ENCODE measurements at regions not wholly inside any gene's neighbourhood (a gene's known extent, or its start where the extent isn't known, plus 50 kb on each side); places are given as distances from the start of the nearest gene placed in this dataset.
A peak's percentile ranks its signal among the peaks of the same experiment; 100 is the strongest.

DNA sequence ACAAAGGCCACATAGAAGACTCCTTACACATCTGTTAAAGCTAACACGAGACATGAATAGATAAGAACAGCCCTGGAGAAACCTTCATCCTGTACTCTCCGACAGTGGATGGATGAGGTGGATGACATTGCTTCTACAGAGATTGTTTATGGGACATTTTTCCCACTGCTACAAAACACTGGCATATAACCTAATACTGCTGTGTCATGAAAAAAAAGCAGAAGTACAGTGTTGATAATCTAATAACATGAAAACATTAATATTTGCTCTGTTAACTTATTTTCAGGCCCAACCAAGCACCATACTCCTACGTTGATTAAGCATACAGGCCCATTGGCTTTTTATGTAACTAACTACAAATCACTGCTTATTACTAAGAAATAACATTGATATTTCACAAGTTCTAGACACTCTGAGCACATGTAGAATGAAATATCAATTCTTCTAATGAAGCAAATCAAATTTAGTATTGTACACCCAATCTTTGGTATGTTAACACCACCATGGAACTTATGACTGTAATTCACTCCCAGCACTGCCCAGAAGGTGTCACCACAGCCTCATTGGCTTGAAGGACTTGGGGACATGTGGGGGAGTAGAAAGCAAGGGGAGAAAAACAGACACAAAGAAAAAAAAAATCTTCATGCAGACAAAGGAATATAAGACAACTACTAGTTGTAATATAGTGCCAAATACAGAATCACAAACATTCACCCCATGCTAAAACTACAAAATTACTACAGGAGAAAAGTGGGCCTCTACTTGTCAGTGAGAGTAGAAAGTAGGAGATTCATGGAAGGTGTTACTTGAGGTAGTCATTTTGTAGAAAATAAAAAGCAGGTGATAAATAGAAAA is 330.0 kb upstream of the PMFBP1 start:
- TF ChIP-seq POLR2A (IDR thresholded peaks at IDR 0.05; ENCODE audit: borderline replicate concordance, extremely low read depth, insufficient read depth, insufficient read length): no peak
- TF ChIP-seq EGR1 (IDR thresholded peaks at IDR 0.05; ENCODE audit: low read depth): no peak
- TF ChIP-seq, protein P1, sequence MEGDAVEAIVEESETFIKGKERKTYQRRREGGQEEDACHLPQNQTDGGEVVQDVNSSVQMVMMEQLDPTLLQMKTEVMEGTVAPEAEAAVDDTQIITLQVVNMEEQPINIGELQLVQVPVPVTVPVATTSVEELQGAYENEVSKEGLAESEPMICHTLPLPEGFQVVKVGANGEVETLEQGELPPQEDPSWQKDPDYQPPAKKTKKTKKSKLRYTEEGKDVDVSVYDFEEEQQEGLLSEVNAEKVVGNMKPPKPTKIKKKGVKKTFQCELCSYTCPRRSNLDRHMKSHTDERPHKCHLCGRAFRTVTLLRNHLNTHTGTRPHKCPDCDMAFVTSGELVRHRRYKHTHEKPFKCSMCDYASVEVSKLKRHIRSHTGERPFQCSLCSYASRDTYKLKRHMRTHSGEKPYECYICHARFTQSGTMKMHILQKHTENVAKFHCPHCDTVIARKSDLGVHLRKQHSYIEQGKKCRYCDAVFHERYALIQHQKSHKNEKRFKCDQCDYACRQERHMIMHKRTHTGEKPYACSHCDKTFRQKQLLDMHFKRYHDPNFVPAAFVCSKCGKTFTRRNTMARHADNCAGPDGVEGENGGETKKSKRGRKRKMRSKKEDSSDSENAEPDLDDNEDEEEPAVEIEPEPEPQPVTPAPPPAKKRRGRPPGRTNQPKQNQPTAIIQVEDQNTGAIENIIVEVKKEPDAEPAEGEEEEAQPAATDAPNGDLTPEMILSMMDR (IDR thresholded peaks at IDR 0.05 in 2 of 3, conservative IDR thresholded peaks at IDR 0.05 in 1 of 3; ENCODE audit: borderline replicate concordance in 1 of 3, insufficient read depth in 1 of 3, low read depth in 2 of 3, low read length in 2 of 3): peak; percentile 71 to 93 (median 85); a peak in 5 of 6 replicates
- TF ChIP-seq TCF7L2 (IDR thresholded peaks at IDR 0.05; ENCODE audit: borderline replicate concordance, extremely low read depth, insufficient read depth, insufficient read length): no peak
- no peak for TF ChIP-seq FOSL1 (IDR thresholded peaks at IDR 0.05; ENCODE audit: low read depth)
- TF ChIP-seq EZH2 (IDR thresholded peaks at IDR 0.05): no peak
- TF ChIP-seq POLR2AphosphoS5 (IDR thresholded peaks at IDR 0.05; ENCODE audit: low read depth, low read length): no peak
- no peak for TF ChIP-seq SP1 (IDR thresholded peaks at IDR 0.05; ENCODE audit: low read depth)
- TF ChIP-seq SRF (IDR thresholded peaks at IDR 0.05; ENCODE audit: low read depth): no peak
- TF ChIP-seq EZH2phosphoT487 (IDR thresholded peaks at IDR 0.05; ENCODE audit: borderline replicate concordance): no peak
- peak; percentile 39 for TF ChIP-seq YY1 (IDR thresholded peaks at IDR 0.05; ENCODE audit: extremely low read depth, insufficient replicate concordance, low read depth, low read length)
- TF ChIP-seq CEBPB (IDR thresholded peaks at IDR 0.05; ENCODE audit: low read depth): no peak
- TF ChIP-seq JUND (IDR thresholded peaks at IDR 0.05): no peak

Measured in HCT116 (cell line).